CD14-positive monocyte (primary cell): ENCODE measurements at regions not wholly inside any gene's neighbourhood (a gene's known extent, or its start where the extent isn't known, plus 50 kb on each side); places are given as distances from the start of the nearest gene placed in this dataset.
"Not testable (repeated sequence)": the region's sequence is repeated elsewhere in the genome, so short reads cannot be mapped to it uniquely, and the experiment has no call there.

Experiments used
- DNase-seq, 3 donors: peaks; one replicate each; pipeline ENCODE4 v3.0.0-alpha.2; 2011 to 2022
- H2AFZ ChIP-seq: 2 replicates; pipeline ENCODE4 v1.6.0; 2012; ENCODE audit warnings: mild to moderate bottlenecking, low read depth, low read length, inconsistent platforms; ENCODE audit not compliant: insufficient read depth, poor library complexity, severe bottlenecking
- H3K27ac ChIP-seq, 2 donors: 1 replicate in 1 of 2; 2 replicates in 1 of 2; pipeline ENCODE4 v1.5.1; 2012 to 2013; ENCODE audit warnings: low read length in 2 of 2, control low read depth in 1 of 2, inconsistent platforms in 1 of 2, low read depth in 1 of 2, mild to moderate bottlenecking in 1 of 2
- H3K27me3 ChIP-seq, 2 donors: one replicate each; pipeline versions ENCODE4 v1.6.0 to v1.6.1; 2011 to 2013; ENCODE audit warnings: low read length in 2 of 2; ENCODE audit not compliant: control insufficient read depth in 2 of 2, insufficient read depth in 2 of 2
- H3K36me3 ChIP-seq, 2 donors: replicated peaks in 1 of 2; 1 replicate in 1 of 2; 2 replicates in 1 of 2; pipeline versions ENCODE4 v1.5.1 to v1.6.1; 2012 to 2013; ENCODE audit warnings: low read length in 2 of 2, control low read depth in 1 of 2, inconsistent platforms in 1 of 2, mild to moderate bottlenecking in 1 of 2; ENCODE audit not compliant: insufficient read depth in 2 of 2, control insufficient read depth in 1 of 2
- H3K4me1 ChIP-seq, 2 donors: 1 replicate in 1 of 2; 2 replicates in 1 of 2; pipeline versions ENCODE4 v1.5.1 to v1.6.1; 2012 to 2013; ENCODE audit warnings: low read length in 2 of 2, control low read depth in 1 of 2, inconsistent platforms in 1 of 2, mild to moderate bottlenecking in 1 of 2, moderate library complexity in 1 of 2; ENCODE audit not compliant: insufficient read depth in 2 of 2, control insufficient read depth in 1 of 2
- H3K4me2 ChIP-seq: replicated peaks from 2 replicates; pipeline ENCODE3; 2012; ENCODE audit warnings: low read length, moderate library complexity, mild to moderate bottlenecking; ENCODE audit not compliant: poor library complexity, severe bottlenecking; ENCODE audit errors: extremely low read depth
- H3K4me3 ChIP-seq, 3 experiments: fragments of 200-600 bp in 1 of 3; sonication (generic) in 1 of 3; replicated peaks in 1 of 3; 1 replicate in 2 of 3; 2 replicates in 1 of 3; pipeline ENCODE4 v1.5.1; 2011 to 2013; ENCODE audit warnings: low read length in 3 of 3, mild to moderate bottlenecking in 3 of 3, control low read depth in 2 of 3, low read depth in 2 of 3, inconsistent platforms in 1 of 3, moderate library complexity in 1 of 3
- H3K79me2 ChIP-seq: 2 replicates; pipeline ENCODE4 v1.6.0; 2012; ENCODE audit warnings: mild to moderate bottlenecking, control low read depth, inconsistent platforms, low read length, moderate library complexity; ENCODE audit not compliant: insufficient read depth
- H3K9ac ChIP-seq: 2 replicates; pipeline ENCODE4 v1.6.0; 2017; ENCODE audit warnings: low read length, mild to moderate bottlenecking; ENCODE audit not compliant: insufficient read depth, poor library complexity, severe bottlenecking
- H3K9me3 ChIP-seq, 2 donors: replicated peaks in 1 of 2; 1 replicate in 1 of 2; 2 replicates in 1 of 2; pipeline versions ENCODE4 v1.5.1 to v1.6.1; 2012 to 2013; ENCODE audit warnings: low read length in 2 of 2, control low read depth in 1 of 2; ENCODE audit not compliant: control insufficient read depth in 1 of 2, insufficient read depth in 1 of 2
- H4K20me1 ChIP-seq: 2 replicates; pipeline ENCODE4 v1.6.0; 2012; ENCODE audit warnings: mild to moderate bottlenecking, low read length, control low read depth, moderate library complexity; ENCODE audit not compliant: insufficient read depth
- H3K27ac Mint-ChIP-seq, 7 donors: one replicate each; pipeline ENCODE4 v1.8.0; 2020; ENCODE audit warnings: mild to moderate bottlenecking in 7 of 7, mixed read lengths in 7 of 7, moderate library complexity in 6 of 7, inconsistent platforms in 2 of 7
- H3K27me3 Mint-ChIP-seq, 3 donors: one replicate each; pipeline ENCODE4 v1.8.0; 2021 to 2022; ENCODE audit warnings: low read depth in 3 of 3, mild to moderate bottlenecking in 3 of 3, mixed read lengths in 3 of 3, moderate library complexity in 3 of 3, inconsistent platforms in 1 of 3
- H3K36me3 Mint-ChIP-seq, 2 donors: one replicate each; pipeline ENCODE4 v1.8.0; 2020; ENCODE audit warnings: mixed read lengths in 2 of 2, inconsistent platforms in 1 of 2, mild to moderate bottlenecking in 1 of 2
- H3K4me1 Mint-ChIP-seq: one replicate; pipeline ENCODE4 v1.8.0; 2020; ENCODE audit warnings: mild to moderate bottlenecking, mixed read lengths
- H3K4me3 Mint-ChIP-seq, 2 donors: one replicate each; pipeline ENCODE4 v1.8.0; 2020; ENCODE audit warnings: mild to moderate bottlenecking in 2 of 2, mixed read lengths in 2 of 2, moderate library complexity in 1 of 2
- H3K9me3 Mint-ChIP-seq, 7 donors: one replicate each; pipeline ENCODE4 v1.8.0; 2020 to 2022; ENCODE audit warnings: mixed read lengths in 7 of 7, mild to moderate bottlenecking in 6 of 7, moderate library complexity in 6 of 7, inconsistent platforms in 2 of 7
- CTCF ChIP-seq: fragments of 200-600 bp; IDR thresholded peaks from one replicate; pipeline ENCODE4 v1.8.0; 2022; ENCODE audit warnings: antibody characterized with exemption, mild to moderate bottlenecking
- WGBS: methylation state at CpG from one replicate; pipeline ENCODE4 v1.1.5; 2013; ENCODE audit warnings: missing lambda C conversion rate; ENCODE audit not compliant: insufficient coverage; 5-methylcytosine and 5-hydroxymethylcytosine counted together
- intact Hi-C, 2 donors: fragments of 100-400 bp; cut with micrococcal nuclease; formaldehyde crosslinking; loops; one replicate each; pipeline versions ENCODE4 v1.15.0 to v1.15.1; 2023

- DNase-seq, result no peak
- H3K9ac ChIP-seq, result no peak overlapping the region
- no peaks in the 10 kb centered on the region for H3K36me3 ChIP-seq
- no peak overlapping the region for H3K4me3 ChIP-seq
- Mint-ChIP-seq H3K27ac (no peak overlapping the region), H3K4me1 (no peaks in the 10 kb centered on the region), H3K36me3 (no peaks in the 10 kb centered on the region), H3K9me3 (peaks cover 5 to 15% (median 10%) of the 10 kb centered on the region in 7 donors), H3K27me3 (no peaks in the 10 kb centered on the region), H3K4me3 (no peak overlapping the region)
- H3K79me2 ChIP-seq, result no peaks in the 10 kb centered on the region
- 69% methylated on average over 3 of the region's 4 CpGs for WGBS
- no peak overlapping the region for H3K27ac ChIP-seq
- H3K4me2 ChIP-seq, result no peak overlapping the region
- no peak overlapping the region for H2AFZ ChIP-seq
- no peak for TF ChIP-seq CTCF
- H4K20me1 ChIP-seq, result no peaks in the 10 kb centered on the region
- intact Hi-C loops, result no loop called here
- H3K27me3 ChIP-seq, result no peaks in the 10 kb centered on the region
- peaks cover 11 to 16% of the 10 kb centered on the region in 2 donors for H3K9me3 ChIP-seq
- no peaks in the 10 kb centered on the region for H3K4me1 ChIP-seq
Measured at GRCh38 chr1:187942986-187943385, 1114.2 kb downstream of the PLA2G4A start.

GRCh38 chr1:187943606-187944403, 1115.1 kb downstream of the PLA2G4A start:
- TF ChIP-seq CTCF, result no peak
- DNase-seq, result no peak
- Histone ChIP-seq H3K4me1 (no peaks in the 10 kb centered on the region), H3K4me2 (no peak overlapping the region), H2AFZ (no peak overlapping the region), H3K9ac (no peak overlapping the region), H3K27ac (no peak overlapping the region), H3K27me3 (no peaks in the 10 kb centered on the region), H3K36me3 (no peaks in the 10 kb centered on the region), H3K9me3 (peaks cover 11 to 16% of the 10 kb centered on the region in 2 donors), H4K20me1 (no peaks in the 10 kb centered on the region), H3K4me3 (no peak overlapping the region), H3K79me2 (no peaks in the 10 kb centered on the region)
- Mint-ChIP-seq H3K9me3 (peaks cover 8 to 15% (median 12%) of the 10 kb centered on the region in 7 donors), H3K27me3 (no peaks in the 10 kb centered on the region), H3K4me1 (no peaks in the 10 kb centered on the region), H3K36me3 (no peaks in the 10 kb centered on the region), H3K4me3 (no peak overlapping the region), H3K27ac (no peak overlapping the region)
- intact Hi-C loops, result no loop called here
- no CpG with 5 or more reads among the region's 2 CpGs for WGBS

GRCh38 chr1:187946661-187947060, 1117.9 kb downstream of the PLA2G4A start:
- H3K4me2 ChIP-seq, H4K20me1 ChIP-seq, H3K79me2 ChIP-seq, H3K4me1 ChIP-seq, H3K27me3 ChIP-seq, H3K4me3 Mint-ChIP-seq, H3K4me3 ChIP-seq, H3K27ac ChIP-seq, DNase-seq, H3K36me3 ChIP-seq, H3K27ac Mint-ChIP-seq, H3K4me1 Mint-ChIP-seq, intact Hi-C loops, H3K36me3 Mint-ChIP-seq, H2AFZ ChIP-seq, H3K27me3 Mint-ChIP-seq, H3K9ac ChIP-seq: not testable (repeated sequence)
- peaks cover 5 to 17% (median 14%) of the 10 kb centered on the region in 7 donors for H3K9me3 Mint-ChIP-seq
- WGBS, result 87% methylated on average over 2 of the region's 3 CpGs
- peaks cover 11 to 15% of the 10 kb centered on the region in 2 donors for H3K9me3 ChIP-seq
